ENCODE measurements at regions not wholly inside any gene's neighbourhood (a gene's known extent, or its start where the extent isn't known, plus 50 kb on each side); places are given as distances from the start of the nearest gene placed in this dataset.
"Not testable (repeated sequence)": the region's sequence is repeated elsewhere in the genome, so short reads cannot be mapped to it uniquely, and the experiment has no call there.

GRCh38 chr5:145629047-145629446, 206.1 kb downstream of the PRELID2 start:
- Histone ChIP-seq H3K36me3 (no peaks in the 10 kb centered on the region), H3K27me3 (no peaks in the 10 kb centered on the region), H3K4me1 (no peaks in the 10 kb centered on the region), H3K4me3 (no peak overlapping the region), H4K20me1 (no peaks in the 10 kb centered on the region), H3K4me2 (no peak overlapping the region), H3K9ac (no peak overlapping the region), H3K9me3 (replicated peaks in 1 of 11) (peaks cover 3 to 4% (median 3%) of the 10 kb centered on the region in 11 experiments), H3K27ac (no peak overlapping the region)
- TF ChIP-seq Cebpa-rat (IDR thresholded peaks at IDR 0.05), result no peak

GRCh38 chr5:145628525-145628924, 206.6 kb downstream of the PRELID2 start:
- TF ChIP-seq Cebpa-rat (IDR thresholded peaks at IDR 0.05), result no peak
- H3K27me3 ChIP-seq, result no peaks in the 10 kb centered on the region
- no peaks in the 10 kb centered on the region for H3K36me3 ChIP-seq
- no peak overlapping the region for H3K27ac ChIP-seq
- no peak overlapping the region for H3K4me2 ChIP-seq
- peaks cover 8 to 10% (median 9%) of the 10 kb centered on the region in 11 experiments for H3K9me3 ChIP-seq (replicated peaks in 1 of 11)
- no peak overlapping the region for H3K4me3 ChIP-seq
- no peaks in the 10 kb centered on the region for H4K20me1 ChIP-seq
- H3K4me1 ChIP-seq, result no peaks in the 10 kb centered on the region
- H3K9ac ChIP-seq, result no peak overlapping the region

- H3K9ac ChIP-seq, result no peak overlapping the region
- no peaks in the 10 kb centered on the region for H3K27me3 ChIP-seq
- no peak for TF ChIP-seq Cebpa-rat (IDR thresholded peaks at IDR 0.05)
- H3K4me2 ChIP-seq, result no peak overlapping the region
- H4K20me1 ChIP-seq, result no peaks in the 10 kb centered on the region
- no peak overlapping the region for H3K27ac ChIP-seq
- H3K4me3 ChIP-seq, result no peak overlapping the region
- H3K9me3 ChIP-seq (replicated peaks in 1 of 11), result peaks cover 10 to 16% (median 14%) of the 10 kb centered on the region in 11 experiments
- no peaks in the 10 kb centered on the region for H3K4me1 ChIP-seq
- no peaks in the 10 kb centered on the region; a peak in 1 of 22 replicates for H3K36me3 ChIP-seq
Measured at GRCh38 chr5:145619806-145620310, 215.3 kb downstream of the PRELID2 start.

GRCh38 chr5:145616739-145617138, 218.4 kb downstream of the PRELID2 start:
- H3K36me3 ChIP-seq; H3K9ac ChIP-seq; H3K27ac ChIP-seq; H3K9me3 ChIP-seq (replicated peaks in 1 of 11); H3K4me2 ChIP-seq; H3K4me3 ChIP-seq; H3K4me1 ChIP-seq; H4K20me1 ChIP-seq; H3K27me3 ChIP-seq: not testable (repeated sequence)

GRCh38 chr5:145598983-145599382, 236.2 kb downstream of the PRELID2 start:
- no peak for TF ChIP-seq Cebpa-rat (IDR thresholded peaks at IDR 0.05)
- Histone ChIP-seq H3K4me1 (no peaks in the 10 kb centered on the region; a peak in 1 of 20 replicates), H3K27me3 (no peaks in the 10 kb centered on the region), H3K36me3 (no peaks in the 10 kb centered on the region), H3K27ac (no peak overlapping the region), H3K9me3 (replicated peaks in 1 of 11) (no peaks in the 10 kb centered on the region), H3K9ac (no peak overlapping the region), H3K4me2 (no peak overlapping the region), H3K4me3 (no peak overlapping the region), H4K20me1 (no peaks in the 10 kb centered on the region)

- Histone ChIP-seq H3K4me2 (no peak overlapping the region), H3K4me3 (no peak overlapping the region), H3K27me3 (no peaks in the 10 kb centered on the region), H3K27ac (no peak overlapping the region), H4K20me1 (no peaks in the 10 kb centered on the region), H3K9me3 (replicated peaks in 1 of 11) (no peaks in the 10 kb centered on the region), H3K4me1 (no peaks in the 10 kb centered on the region; a peak in 1 of 20 replicates), H3K9ac (no peak overlapping the region), H3K36me3 (no peaks in the 10 kb centered on the region)
- no peak for TF ChIP-seq Cebpa-rat (IDR thresholded peaks at IDR 0.05)
Measured at GRCh38 chr5:145598184-145598583, 237.0 kb downstream of the PRELID2 start.

GRCh38 chr5:145591578-145591977, 243.6 kb downstream of the PRELID2 start:
- H3K27ac ChIP-seq, result no peak overlapping the region
- no peak for TF ChIP-seq Cebpa-rat (IDR thresholded peaks at IDR 0.05)

GRCh38 chr5:145589063-145589462, 246.1 kb downstream of the PRELID2 start:
- peaks cover 0 to under 1% (median 0%) of the 10 kb centered on the region in 11 experiments; a peak in 2 of 22 replicates for H3K9me3 ChIP-seq (replicated peaks in 1 of 11)
- no peaks in the 10 kb centered on the region for H4K20me1 ChIP-seq
- H3K27me3 ChIP-seq, result no peaks in the 10 kb centered on the region
- no peak for TF ChIP-seq Cebpa-rat (IDR thresholded peaks at IDR 0.05)
- no peak overlapping the region for H3K27ac ChIP-seq
- no peak overlapping the region for H3K4me2 ChIP-seq
- no peak overlapping the region for H3K4me3 ChIP-seq
- no peaks in the 10 kb centered on the region for H3K36me3 ChIP-seq
- H3K4me1 ChIP-seq, result no peaks in the 10 kb centered on the region; a peak in 1 of 20 replicates
- no peak overlapping the region for H3K9ac ChIP-seq

More at GRCh38 chr5:145591578-145591977, 243.6 kb downstream of the PRELID2 start:
- no peaks in the 10 kb centered on the region for H3K36me3 ChIP-seq
- H3K4me3 ChIP-seq, result no peak overlapping the region
- no peaks in the 10 kb centered on the region for H3K27me3 ChIP-seq
- H3K4me1 ChIP-seq, result no peaks in the 10 kb centered on the region; a peak in 1 of 20 replicates
- H4K20me1 ChIP-seq, result no peaks in the 10 kb centered on the region
- H3K9ac ChIP-seq, result no peak overlapping the region
- H3K9me3 ChIP-seq (replicated peaks in 1 of 11), result no peaks in the 10 kb centered on the region
- no peak overlapping the region for H3K4me2 ChIP-seq

GRCh38 chr5:145588558-145588957, 246.6 kb downstream of the PRELID2 start:
- H3K4me3 ChIP-seq, result no peak overlapping the region
- no peaks in the 10 kb centered on the region for H3K4me1 ChIP-seq
- no peak overlapping the region for H3K4me2 ChIP-seq
- no peak overlapping the region for H3K27ac ChIP-seq
- no peaks in the 10 kb centered on the region for H3K36me3 ChIP-seq
- no peak overlapping the region for H3K9ac ChIP-seq
- peaks cover 0 to 5% (median 0%) of the 10 kb centered on the region in 11 experiments; a peak in 2 of 22 replicates for H3K9me3 ChIP-seq (replicated peaks in 1 of 11)
- TF ChIP-seq Cebpa-rat (IDR thresholded peaks at IDR 0.05), result no peak
- H3K27me3 ChIP-seq, result no peaks in the 10 kb centered on the region
- H4K20me1 ChIP-seq, result no peaks in the 10 kb centered on the region

GRCh38 chr5:145588113-145588512, 247.0 kb downstream of the PRELID2 start:
- no peak for TF ChIP-seq Cebpa-rat (IDR thresholded peaks at IDR 0.05)
- Histone ChIP-seq H3K36me3 (no peaks in the 10 kb centered on the region), H3K9me3 (replicated peaks in 1 of 11) (peaks cover 0 to 9% (median 0%) of the 10 kb centered on the region in 11 experiments; a peak in 2 of 22 replicates), H3K27ac (no peak overlapping the region), H3K27me3 (no peaks in the 10 kb centered on the region), H3K9ac (no peak overlapping the region), H3K4me3 (no peak overlapping the region), H3K4me1 (no peaks in the 10 kb centered on the region), H4K20me1 (no peaks in the 10 kb centered on the region), H3K4me2 (no peak overlapping the region)

Data from BLaER1 treated with 17β-estradiol and CSF1 and Interleukin-3, amounts not matched to agents 10 nM and 100 nM (cell line).